ENCODE measurements at regions not wholly inside any gene's neighbourhood (a gene's known extent, or its start where the extent isn't known, plus 50 kb on each side); places are given as distances from the start of the nearest gene placed in this dataset.

DNA sequence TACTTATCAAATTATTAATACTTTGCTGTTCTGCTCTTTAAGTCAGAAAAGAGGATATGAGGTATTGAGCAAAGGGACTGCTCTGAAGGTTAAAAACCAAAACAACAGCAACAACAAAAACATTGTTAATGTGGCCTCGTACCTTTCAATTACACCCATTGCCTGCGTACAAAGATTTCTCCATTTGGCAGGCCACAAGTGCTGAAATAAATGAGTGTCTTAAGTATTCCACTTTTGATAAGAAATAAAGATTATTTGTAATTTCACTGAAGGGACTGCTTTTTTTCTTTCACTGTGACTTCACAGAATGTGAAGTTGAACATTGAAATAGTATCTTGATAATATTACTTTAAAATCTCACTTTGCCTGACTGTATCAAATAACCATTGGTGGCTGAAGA is 163.2 kb upstream of the MRPS30 start:
- H3K9me3 Mint-ChIP-seq (ENCODE audit: low read depth), result no peaks in the 10 kb centered on the region
- H3K27me3 Mint-ChIP-seq (ENCODE audit: low read depth), result peaks cover 12% of the 10 kb centered on the region
- no peak overlapping the region for H3K27ac Mint-ChIP-seq (ENCODE audit: unreplicated experiment)
- H3K4me1 Mint-ChIP-seq (ENCODE audit: low read depth), result no peaks in the 10 kb centered on the region
- H3K36me3 Mint-ChIP-seq (ENCODE audit: low read depth), result no peaks in the 10 kb centered on the region
- no peak for DNase-seq (ENCODE audit: low spot score)
- TF ChIP-seq, protein P1, sequence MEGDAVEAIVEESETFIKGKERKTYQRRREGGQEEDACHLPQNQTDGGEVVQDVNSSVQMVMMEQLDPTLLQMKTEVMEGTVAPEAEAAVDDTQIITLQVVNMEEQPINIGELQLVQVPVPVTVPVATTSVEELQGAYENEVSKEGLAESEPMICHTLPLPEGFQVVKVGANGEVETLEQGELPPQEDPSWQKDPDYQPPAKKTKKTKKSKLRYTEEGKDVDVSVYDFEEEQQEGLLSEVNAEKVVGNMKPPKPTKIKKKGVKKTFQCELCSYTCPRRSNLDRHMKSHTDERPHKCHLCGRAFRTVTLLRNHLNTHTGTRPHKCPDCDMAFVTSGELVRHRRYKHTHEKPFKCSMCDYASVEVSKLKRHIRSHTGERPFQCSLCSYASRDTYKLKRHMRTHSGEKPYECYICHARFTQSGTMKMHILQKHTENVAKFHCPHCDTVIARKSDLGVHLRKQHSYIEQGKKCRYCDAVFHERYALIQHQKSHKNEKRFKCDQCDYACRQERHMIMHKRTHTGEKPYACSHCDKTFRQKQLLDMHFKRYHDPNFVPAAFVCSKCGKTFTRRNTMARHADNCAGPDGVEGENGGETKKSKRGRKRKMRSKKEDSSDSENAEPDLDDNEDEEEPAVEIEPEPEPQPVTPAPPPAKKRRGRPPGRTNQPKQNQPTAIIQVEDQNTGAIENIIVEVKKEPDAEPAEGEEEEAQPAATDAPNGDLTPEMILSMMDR (IDR thresholded peaks at IDR 0.05), result no peak
- H3K4me3 Mint-ChIP-seq (ENCODE audit: unreplicated experiment), result no peak overlapping the region

DNA sequence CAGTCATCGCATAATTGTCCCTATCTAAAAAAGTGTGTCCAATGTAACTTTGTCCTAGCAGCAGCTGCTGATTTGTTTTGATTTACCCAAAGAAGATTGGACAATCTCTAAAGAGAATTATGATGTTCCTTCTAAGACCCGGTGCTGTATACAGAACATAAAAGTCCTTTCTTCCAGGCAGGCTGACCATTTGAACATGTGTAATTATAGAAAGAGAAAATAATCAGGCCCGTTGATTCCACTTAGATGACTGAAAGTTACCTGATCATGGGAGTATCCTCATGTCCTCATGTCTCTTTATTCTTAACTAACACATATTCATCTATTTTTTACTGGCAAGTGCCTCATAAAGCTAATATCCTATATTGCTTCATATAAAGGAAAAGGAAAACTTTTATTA is 164.1 kb upstream of the MRPS30 start:
- no peak for DNase-seq (ENCODE audit: low spot score)

DNA sequence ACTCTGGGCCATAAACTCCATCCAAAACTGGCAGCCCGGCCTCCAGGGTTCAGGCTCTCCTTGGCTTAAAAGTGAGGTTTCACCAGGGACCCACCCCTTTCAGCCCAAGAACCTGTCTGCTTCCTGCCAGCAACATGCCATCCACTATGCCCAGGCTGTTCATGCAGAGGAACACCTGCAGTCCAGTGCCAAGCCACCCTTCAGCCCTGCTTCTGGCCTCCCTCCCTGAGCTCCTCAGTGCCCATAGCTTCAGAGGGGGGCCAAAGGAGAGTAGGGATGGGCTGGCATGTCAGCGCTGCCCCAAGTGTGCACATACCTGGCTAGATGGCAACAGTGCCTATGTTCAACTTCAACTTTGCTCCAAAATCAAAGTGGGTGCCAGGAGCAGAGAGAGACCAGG is 166.9 kb upstream of the MRPS30 start:
- H3K4me3 Mint-ChIP-seq (ENCODE audit: unreplicated experiment), result no peak overlapping the region
- TF ChIP-seq, protein P1 (IDR thresholded peaks at IDR 0.05), result no peak
- H3K4me1 Mint-ChIP-seq (ENCODE audit: low read depth), result no peaks in the 10 kb centered on the region
- H3K27me3 Mint-ChIP-seq (ENCODE audit: low read depth), result peaks cover 7% of the 10 kb centered on the region
- H3K36me3 Mint-ChIP-seq (ENCODE audit: low read depth), result no peaks in the 10 kb centered on the region
- no peaks in the 10 kb centered on the region for H3K9me3 Mint-ChIP-seq (ENCODE audit: low read depth)
- no peak overlapping the region for H3K27ac Mint-ChIP-seq (ENCODE audit: unreplicated experiment)
- DNase-seq (ENCODE audit: low spot score), result no peak

More for the DNA sequence above, 164.1 kb upstream of the MRPS30 start:
- no peaks in the 10 kb centered on the region for H3K36me3 Mint-ChIP-seq (ENCODE audit: low read depth)
- H3K27me3 Mint-ChIP-seq (ENCODE audit: low read depth), result peaks cover 12% of the 10 kb centered on the region
- H3K9me3 Mint-ChIP-seq (ENCODE audit: low read depth), result no peaks in the 10 kb centered on the region
- H3K27ac Mint-ChIP-seq (ENCODE audit: unreplicated experiment), result no peak overlapping the region
- no peak overlapping the region for H3K4me3 Mint-ChIP-seq (ENCODE audit: unreplicated experiment)
- TF ChIP-seq, protein P1 (IDR thresholded peaks at IDR 0.05), result no peak
- H3K4me1 Mint-ChIP-seq (ENCODE audit: low read depth), result no peaks in the 10 kb centered on the region

DNA sequence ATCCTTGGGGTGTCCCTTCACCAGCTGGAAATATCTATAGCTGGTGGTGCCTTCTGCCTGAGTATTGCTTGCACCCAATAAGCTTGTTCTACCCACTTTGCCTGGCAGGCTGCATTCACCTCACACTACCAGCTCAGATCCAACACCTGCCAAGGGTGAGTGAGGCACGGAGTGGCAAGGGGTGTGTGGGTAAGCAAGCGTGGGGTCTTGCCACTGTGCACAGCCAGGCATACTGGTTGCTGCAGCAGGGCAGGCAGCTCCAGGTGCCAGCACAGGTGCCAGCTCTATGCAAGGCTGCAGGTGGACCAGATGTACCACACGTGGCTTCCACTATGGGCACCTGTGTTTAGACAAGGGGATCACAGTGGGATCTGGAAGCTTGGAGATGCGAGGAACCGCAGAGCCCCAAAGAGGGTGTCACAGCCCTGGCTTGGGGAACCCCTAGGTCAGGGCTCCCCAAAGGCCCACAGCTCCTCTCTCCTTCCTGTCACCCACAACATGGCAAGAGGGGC is 167.7 kb upstream of the MRPS30 start:
- Mint-ChIP-seq H3K27me3 (ENCODE audit: low read depth) (peaks cover 7% of the 10 kb centered on the region), H3K9me3 (ENCODE audit: low read depth) (no peaks in the 10 kb centered on the region), H3K4me3 (ENCODE audit: unreplicated experiment) (no peak overlapping the region), H3K4me1 (ENCODE audit: low read depth) (no peaks in the 10 kb centered on the region), H3K36me3 (ENCODE audit: low read depth) (no peaks in the 10 kb centered on the region), H3K27ac (ENCODE audit: unreplicated experiment) (no peak overlapping the region)
- DNase-seq (ENCODE audit: low spot score), result peak; percentile 68
- TF ChIP-seq, protein P1 (IDR thresholded peaks at IDR 0.05), result no peak

DNA sequence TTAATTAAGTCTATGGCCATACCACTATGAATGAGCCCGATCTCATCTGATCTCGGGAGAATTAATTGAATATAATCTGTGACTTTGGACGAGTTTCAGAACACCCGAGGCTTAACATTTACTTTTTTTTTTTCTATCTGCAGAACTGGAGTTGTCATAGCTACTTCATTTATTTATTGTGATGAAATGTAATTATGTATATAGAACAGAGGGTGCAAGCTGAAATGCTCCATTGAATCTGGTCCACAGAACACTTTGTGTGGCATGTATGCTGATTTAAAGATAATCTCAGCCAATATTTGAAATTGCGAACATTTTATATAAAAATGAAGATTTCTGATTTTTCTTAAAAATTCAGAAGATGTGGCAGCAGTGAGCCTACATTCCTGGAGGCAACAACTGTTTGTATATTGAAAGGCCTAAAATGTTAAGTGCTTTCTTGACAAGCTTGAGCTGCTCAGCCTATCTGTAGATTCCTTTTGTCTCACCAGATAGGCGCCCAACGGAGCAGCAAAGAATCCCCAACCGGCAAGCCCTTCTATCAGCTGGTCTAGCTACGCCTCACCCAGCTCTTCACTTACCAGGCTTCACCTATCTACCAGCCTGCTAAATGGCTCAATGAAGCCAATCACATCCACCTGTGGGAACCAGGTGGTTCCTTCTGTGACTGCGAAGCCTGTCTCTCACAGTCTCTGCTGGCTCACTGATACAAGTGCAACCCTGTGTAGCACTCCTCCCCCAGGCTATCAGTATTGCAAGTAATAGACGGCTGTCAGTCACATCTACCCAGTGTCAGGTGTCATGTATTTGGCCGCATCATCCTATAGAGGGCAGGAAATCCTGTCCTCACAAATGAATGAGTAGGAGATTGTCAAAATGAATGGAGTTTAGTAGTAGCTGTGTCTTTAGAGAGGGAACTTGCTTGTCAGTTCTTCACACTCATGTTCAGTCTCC is 170.6 kb upstream of the MRPS30 start:
- no peak for DNase-seq (ENCODE audit: low spot score)
- Mint-ChIP-seq H3K4me3 (ENCODE audit: unreplicated experiment) (no peak overlapping the region), H3K4me1 (ENCODE audit: low read depth) (no peaks in the 10 kb centered on the region), H3K27ac (ENCODE audit: unreplicated experiment) (no peak overlapping the region), H3K36me3 (ENCODE audit: low read depth) (no peaks in the 10 kb centered on the region), H3K9me3 (ENCODE audit: low read depth) (no peaks in the 10 kb centered on the region), H3K27me3 (ENCODE audit: low read depth) (peaks cover 3% of the 10 kb centered on the region)
- TF ChIP-seq, protein P1 (IDR thresholded peaks at IDR 0.05), result no peak
